GM12892 (cell line): ENCODE measurements at regions not wholly inside any gene's neighbourhood (a gene's known extent, or its start where the extent isn't known, plus 50 kb on each side); places are given as distances from the start of the nearest gene placed in this dataset.

ENCODE experiments used
- DNase-seq: peaks from one replicate; pipeline ENCODE4 v3.0.0; 2011; ENCODE audit not compliant: insufficient read length
- FAIRE-seq: peaks from 2 replicates; lab custom pipeline; 2011; peaks lifted over from hg19 to GRCh38; lab: Jason Lieb, UNC
- POLR2A ChIP-seq: IDR thresholded peaks from 2 replicates; pipeline ENCODE4 v1.6.1; 2011; ENCODE audit warnings: low read depth, low read length, control low read depth
- POLR2AphosphoS5 ChIP-seq: IDR thresholded peaks from 2 replicates; pipeline ENCODE4 v1.6.1; 2011; ENCODE audit warnings: low read depth, low read length, control low read depth
- TAF1 ChIP-seq: IDR thresholded peaks from 2 replicates; pipeline ENCODE4 v1.6.1; 2011; ENCODE audit warnings: low read depth, mild to moderate bottlenecking, control low read depth, low read length, borderline replicate concordance

GRCh38 chr12:111152561-111152960, 216.3 kb downstream of the PHETA1 start:
- TF ChIP-seq TAF1 (no peak), POLR2A (no peak), POLR2AphosphoS5 (no peak)
- FAIRE-seq (no peak), DNase-seq (no peak)

GRCh38 chr12:111150921-111151840, 217.7 kb downstream of the PHETA1 start:
- TF ChIP-seq TAF1, result no peak
- TF ChIP-seq POLR2AphosphoS5, result no peak
- TF ChIP-seq POLR2A, result no peak
- DNase-seq, result no peak
- FAIRE-seq, result no peak

GRCh38 chr12:111150360-111150759, 218.5 kb downstream of the PHETA1 start:
- DNase-seq, result no peak
- no peak for FAIRE-seq
- TF ChIP-seq POLR2AphosphoS5, result no peak
- TF ChIP-seq POLR2A, result no peak
- no peak for TF ChIP-seq TAF1

GRCh38 chr12:111149299-111149698, 219.6 kb downstream of the PHETA1 start:
- no peak for DNase-seq

GRCh38 chr12:111148005-111148404, 220.9 kb downstream of the PHETA1 start:
- no peak for FAIRE-seq
- DNase-seq, result no peak
- TF ChIP-seq POLR2AphosphoS5 (no peak), TAF1 (no peak), POLR2A (no peak)

More at GRCh38 chr12:111149299-111149698, 219.6 kb downstream of the PHETA1 start:
- FAIRE-seq, result no peak
- no peak for TF ChIP-seq POLR2AphosphoS5
- TF ChIP-seq TAF1, result no peak
- no peak for TF ChIP-seq POLR2A

GRCh38 chr12:111143271-111143670, 222.9 kb upstream of the MYL2 start:
- DNase-seq (no peak), FAIRE-seq (no peak)
- TF ChIP-seq POLR2AphosphoS5 (no peak), POLR2A (no peak), TAF1 (no peak)

- TF ChIP-seq POLR2A (no peak), POLR2AphosphoS5 (no peak), TAF1 (no peak)
- DNase-seq, result no peak
- no peak for FAIRE-seq
Measured at GRCh38 chr12:111141205-111141604, 220.8 kb upstream of the MYL2 start.

GRCh38 chr12:111138016-111138415, 217.6 kb upstream of the MYL2 start:
- no peak for TF ChIP-seq POLR2AphosphoS5
- no peak for TF ChIP-seq POLR2A
- no peak for TF ChIP-seq TAF1
- FAIRE-seq, result no peak

GRCh38 chr12:111135293-111135832, 215.0 kb upstream of the MYL2 start:
- FAIRE-seq (no peak), DNase-seq (no peak)
- no peak for TF ChIP-seq POLR2AphosphoS5
- TF ChIP-seq POLR2A, result no peak
- TF ChIP-seq TAF1, result no peak

More at GRCh38 chr12:111138016-111138415, 217.6 kb upstream of the MYL2 start:
- no peak for DNase-seq

GRCh38 chr12:111130336-111130735, 210.0 kb upstream of the MYL2 start:
- TF ChIP-seq POLR2A (no peak), TAF1 (no peak)
- no peak for FAIRE-seq
- no peak for DNase-seq

GRCh38 chr12:111129149-111129767, 208.9 kb upstream of the MYL2 start:
- FAIRE-seq, result no peak
- TF ChIP-seq TAF1 (no peak), POLR2AphosphoS5 (no peak), POLR2A (no peak)
- DNase-seq, result no peak
